Activated CD8-positive, alpha-beta memory T cell treated with anti-CD3 and anti-CD28 coated beads for 1 hour (primary cell): ENCODE measurements at regions not wholly inside any gene's neighbourhood (a gene's known extent, or its start where the extent isn't known, plus 50 kb on each side); places are given as distances from the start of the nearest gene placed in this dataset.
"Not testable (repeated sequence)": the region's sequence is repeated elsewhere in the genome, so short reads cannot be mapped to it uniquely, and the experiment has no call there.

Source experiments
- DNase-seq, 2 donors: peaks; one replicate each; pipeline ENCODE4 v3.0.0-alpha.2; 2020; ENCODE audit warnings: low read depth in 1 of 2; ENCODE audit errors: extremely low read depth in 1 of 2

DNA sequence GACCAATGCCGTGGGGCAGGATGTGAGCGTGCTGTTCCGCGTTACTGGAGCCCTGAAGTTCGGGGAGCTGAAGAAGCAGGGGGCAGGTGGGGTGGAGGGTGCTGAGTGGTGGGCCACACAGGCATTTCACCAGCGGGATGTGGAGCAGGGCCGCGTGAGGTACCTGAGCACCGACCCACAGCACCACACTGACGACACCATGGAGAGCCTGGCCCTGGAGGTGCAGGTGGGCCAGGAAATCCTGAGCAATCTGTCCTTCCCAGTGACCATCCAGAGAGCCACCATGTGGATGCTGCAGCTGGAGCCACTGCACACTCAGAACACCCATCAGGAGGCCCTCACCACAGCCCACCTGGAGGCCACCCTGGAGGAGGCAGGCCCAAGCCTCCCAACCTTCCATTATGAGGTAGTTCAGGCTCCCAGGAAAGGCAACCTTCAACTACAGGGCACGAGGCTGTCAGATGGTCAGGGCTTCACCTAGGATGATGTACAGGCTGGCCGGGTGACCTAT lies 179.6 kb downstream of the TBC1D2B start:
- DNase-seq = no peak

DNA sequence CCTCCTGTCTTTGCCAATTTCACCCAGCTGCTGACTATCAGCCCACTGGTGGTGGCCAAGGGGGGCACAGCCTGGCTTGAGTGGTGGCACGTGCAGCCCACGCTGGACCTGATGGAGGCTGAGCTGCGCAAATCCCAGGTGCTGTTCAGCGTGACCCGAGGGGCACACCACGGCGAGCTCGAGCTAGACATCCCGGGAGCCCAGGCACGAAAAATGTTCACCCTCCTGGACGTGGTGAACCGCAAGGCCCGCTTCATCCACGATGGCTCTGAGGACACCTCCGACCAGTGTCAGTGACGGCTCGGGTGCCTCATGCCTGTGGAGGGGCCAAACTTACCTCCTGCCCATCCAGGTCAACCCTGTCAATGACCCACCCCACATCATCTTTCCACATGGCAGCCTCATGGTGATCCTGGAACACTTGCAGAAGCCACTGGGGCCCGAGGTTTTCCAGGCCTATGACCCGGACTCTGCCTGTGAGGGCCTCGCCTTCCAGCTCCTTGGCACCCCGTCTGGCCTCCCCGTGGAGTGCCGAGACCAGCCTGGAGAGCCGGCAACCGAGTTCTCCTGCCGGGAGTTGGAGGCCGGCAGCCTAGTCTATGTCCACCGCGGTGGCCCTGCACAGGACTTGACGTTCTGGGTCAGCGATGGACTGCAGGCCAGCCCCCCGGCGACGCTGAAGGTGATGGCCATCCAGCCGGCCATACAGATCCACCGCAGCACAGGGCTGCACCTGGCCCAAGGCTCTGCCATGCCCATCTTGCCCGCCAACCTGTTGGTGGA lies 180.2 kb downstream of the TBC1D2B start:
- not testable (repeated sequence) for DNase-seq

DNA sequence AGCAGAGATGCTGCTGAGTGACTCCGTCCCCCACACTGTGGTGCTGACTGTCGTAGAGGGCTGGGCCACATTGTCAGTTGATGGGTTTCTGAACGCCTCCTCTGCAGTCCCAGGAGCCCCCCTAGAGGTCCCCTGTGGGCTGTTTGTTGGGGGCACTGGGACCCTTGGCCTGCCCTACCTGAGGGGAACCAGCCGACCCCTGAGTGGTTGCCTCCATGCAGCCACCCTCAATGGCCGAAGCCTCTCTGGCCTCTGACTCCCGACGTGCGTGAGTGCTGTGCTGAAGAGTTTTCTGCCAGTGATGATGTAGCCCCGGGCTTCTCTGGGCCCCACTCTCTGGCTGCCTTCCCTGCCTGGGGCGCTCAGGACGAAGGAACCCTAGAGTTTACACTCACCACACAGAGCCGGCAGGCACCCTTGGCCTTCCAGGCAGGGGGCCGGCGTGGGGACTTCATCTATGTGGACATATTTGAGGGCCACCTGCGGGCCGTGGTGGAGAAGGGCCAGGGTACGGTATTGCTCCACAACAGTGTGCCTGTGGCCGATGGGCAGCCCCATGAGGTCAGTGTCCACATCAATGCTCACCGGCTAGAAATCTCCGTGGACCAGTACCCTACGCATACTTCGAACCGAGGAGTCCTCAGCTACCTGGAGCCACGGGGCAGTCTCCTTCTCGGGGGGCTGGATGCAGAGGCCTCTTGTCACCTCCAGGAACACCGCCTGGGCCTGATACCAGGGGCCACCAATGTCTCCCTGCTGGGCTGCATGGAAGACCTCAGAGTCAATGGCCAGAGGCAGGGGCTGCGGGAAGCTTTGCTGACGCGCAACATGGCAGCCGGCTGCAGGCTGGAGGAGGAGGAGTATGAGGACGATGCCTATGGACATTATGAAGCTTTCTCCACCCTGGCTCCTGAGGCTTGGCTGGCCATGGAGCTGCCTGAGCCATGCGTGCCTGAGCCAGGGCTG lies 181.1 kb downstream of the TBC1D2B start:
- DNase-seq = not testable (repeated sequence)

DNA sequence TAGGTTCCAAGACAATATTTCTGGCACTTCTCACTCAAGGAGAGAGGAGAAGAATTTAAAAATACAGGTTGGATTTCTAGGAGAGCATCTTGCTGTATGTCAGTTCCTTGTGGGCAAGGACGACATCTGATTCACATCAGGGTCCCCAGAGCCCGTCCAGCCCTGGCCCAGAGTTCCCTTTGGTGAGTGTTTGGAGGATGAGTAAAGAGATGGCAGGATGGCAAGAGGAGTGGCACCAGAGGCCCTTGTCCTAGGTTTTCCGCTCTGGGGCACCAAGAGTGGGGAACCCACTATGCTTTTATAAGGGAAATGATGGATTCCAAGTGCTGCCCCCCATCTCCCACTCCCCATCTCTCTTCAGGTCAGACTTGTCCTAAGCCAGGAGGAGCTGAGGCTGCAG lies 181.8 kb downstream of the TBC1D2B start:
- DNase-seq = no peak

DNA sequence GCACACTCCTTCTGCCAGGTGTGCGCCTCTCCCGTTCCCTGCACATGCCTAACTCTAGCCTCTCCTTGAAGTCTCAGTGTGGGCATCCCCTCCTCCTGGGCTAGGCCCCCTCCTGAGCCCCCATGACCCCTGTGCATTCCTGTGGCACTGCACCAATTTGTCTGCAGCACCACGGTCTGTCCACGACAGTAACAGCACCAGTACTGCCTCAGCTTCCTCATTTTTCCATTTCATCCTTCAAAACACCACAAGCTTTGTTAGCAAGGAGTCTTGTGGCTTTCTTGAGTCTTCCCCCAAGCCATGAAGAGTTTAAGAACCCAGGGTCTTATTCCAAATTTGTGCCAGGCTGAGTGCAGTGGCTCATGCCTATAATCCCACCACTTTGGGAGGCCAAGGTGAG lies 182.4 kb downstream of the TBC1D2B start:
- DNase-seq = not testable (repeated sequence)

DNA sequence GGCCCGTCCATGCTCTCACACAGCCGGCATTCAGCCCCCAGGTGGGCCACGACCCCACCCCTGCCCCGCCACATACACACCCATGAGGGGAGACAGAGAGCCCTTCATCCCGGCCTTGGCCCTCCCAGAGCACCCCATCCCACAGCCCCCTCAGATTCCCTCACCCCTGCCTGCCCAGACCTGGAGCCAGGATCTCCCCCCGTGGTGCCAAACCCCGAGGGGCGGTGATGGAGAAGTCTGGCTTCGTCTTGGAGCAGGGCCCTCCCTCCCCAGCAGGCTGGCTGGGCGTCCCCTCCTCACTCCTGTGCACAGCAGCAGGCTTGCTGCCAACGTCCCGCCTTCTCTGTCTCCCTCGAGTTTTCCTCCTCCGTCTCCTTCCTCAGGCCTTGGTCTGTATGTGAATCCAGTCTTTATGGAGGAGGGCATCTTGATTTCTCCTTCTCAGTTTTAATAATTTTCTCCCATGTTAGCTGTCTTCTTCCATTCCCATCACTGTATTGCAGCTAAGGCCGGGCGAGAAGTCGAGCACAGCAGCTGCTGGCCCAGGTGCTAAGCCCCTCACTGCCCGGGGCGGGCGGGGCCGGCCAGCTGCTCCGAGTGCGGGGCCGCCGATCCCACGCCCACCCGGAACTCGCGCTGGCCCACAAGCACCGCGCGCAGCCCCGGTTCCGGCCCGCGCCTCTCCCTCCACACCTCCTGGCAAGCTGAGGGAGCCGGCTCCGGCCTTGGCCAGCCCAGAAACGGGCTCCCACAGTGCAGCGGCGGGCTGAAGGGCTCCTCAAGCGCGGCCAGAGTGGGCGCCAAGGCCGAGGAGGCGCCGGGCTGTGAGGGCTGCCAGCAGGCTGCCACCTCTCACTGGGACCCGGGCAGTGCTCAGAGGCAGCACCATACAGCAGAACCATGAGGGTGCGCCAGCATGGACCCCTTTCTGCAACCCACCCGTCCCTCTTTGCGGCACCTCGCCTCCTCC lies 183.6 kb downstream of the TBC1D2B start:
- DNase-seq = not testable (repeated sequence)

DNA sequence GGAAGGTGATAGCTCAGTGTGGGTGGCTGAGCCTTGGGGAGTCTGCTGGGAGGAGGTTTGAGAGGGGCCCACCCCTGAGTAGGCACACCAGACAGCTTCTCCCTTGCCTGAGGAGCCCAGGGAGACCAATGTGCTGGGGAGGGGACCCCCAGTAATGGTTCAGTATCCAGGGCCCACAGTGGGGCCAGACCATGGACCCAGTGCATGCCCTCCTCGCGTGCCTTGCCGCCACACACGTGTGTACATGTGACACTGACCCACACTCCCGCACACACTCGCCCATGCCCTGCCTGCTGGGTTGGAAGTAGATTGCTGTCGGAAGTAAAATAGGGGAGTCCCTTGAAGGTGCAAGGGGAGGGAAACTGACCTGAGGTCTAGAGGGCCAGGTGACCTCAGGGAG lies 184.3 kb downstream of the TBC1D2B start:
- DNase-seq = not testable (repeated sequence)

DNA sequence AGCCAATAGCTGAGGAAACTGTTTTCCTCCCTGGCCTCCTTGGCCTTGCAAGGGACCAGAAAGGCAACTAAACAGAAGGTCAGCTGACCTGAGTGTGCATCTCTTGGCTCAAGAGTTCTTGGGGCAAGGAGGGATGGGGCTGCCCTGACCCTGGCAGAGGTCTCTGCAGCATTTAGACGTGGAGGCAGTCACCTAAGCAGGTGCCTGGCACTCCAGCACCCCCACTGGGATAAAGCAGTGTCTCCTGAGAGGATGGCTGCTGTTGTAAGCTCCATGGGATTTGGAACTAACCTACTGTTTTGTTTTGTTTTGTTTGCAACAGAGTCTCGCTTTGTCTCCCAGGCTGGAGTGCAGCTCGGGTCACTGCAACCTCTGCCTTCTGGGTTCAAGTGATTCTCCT lies 185.2 kb downstream of the TBC1D2B start:
- no peak for DNase-seq

DNA sequence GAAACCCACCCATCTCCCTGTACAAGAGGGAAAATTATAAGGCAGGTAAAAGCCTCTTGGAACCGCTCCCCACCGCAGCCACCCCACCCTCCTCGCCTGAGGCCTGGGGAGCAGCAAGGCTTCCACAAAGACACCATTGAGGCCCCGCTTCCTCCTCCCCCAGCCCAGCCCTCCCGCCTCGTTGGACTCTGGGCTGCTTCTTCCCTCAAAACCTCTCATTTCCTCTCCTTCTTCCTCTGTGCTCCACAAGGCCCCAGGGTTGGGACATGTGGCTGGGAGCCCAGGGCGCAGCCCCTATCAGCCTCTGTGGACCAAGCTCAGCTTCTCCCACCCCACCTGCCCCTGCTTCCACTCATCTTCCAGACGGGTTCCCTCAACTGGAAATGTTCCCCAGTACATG lies 185.6 kb downstream of the TBC1D2B start:
- DNase-seq = not testable (repeated sequence)

DNA sequence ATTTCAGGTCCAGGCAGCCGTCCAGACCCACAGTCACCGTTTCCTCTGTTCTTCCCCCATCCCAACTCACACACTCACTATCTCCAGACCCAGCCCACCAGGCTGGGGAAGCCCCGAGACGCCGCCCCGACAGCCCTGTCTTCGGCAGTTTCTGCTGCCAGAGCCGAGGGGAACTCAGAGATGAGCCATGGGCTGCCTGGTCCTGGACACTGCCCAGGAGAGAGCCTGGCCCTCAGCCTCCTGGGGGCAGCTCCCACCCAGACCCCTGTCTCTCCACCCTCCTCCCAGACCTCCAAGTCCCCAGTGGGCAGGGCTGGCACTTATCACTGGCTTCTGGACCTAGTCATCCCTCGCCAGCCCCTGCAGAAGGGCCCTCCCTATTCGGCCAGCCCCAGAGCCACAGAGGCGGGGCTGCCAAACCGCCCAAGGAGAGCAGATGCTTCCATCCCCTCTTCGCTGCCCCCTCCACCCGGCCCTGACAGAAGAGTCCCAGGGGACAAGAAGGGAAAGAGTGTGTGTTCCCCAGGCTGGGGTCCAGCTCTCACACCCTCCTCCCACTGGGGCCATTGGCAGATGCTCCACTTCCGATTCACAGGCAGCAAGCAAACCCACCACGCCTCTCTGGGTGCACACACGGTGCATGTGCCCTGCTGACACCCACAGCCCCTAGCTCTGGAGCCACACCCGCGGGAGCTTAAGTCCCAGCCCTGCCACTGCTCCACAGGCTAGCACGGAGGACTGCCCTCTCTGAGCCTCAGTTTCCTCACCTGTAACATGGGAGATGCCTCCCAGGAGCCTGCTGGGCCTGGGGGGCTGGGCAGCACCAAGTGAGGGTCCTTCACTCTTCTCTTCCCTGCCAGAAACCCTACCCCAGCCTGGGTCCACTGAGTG lies 186.4 kb downstream of the TBC1D2B start:
- DNase-seq = not testable (repeated sequence)

DNA sequence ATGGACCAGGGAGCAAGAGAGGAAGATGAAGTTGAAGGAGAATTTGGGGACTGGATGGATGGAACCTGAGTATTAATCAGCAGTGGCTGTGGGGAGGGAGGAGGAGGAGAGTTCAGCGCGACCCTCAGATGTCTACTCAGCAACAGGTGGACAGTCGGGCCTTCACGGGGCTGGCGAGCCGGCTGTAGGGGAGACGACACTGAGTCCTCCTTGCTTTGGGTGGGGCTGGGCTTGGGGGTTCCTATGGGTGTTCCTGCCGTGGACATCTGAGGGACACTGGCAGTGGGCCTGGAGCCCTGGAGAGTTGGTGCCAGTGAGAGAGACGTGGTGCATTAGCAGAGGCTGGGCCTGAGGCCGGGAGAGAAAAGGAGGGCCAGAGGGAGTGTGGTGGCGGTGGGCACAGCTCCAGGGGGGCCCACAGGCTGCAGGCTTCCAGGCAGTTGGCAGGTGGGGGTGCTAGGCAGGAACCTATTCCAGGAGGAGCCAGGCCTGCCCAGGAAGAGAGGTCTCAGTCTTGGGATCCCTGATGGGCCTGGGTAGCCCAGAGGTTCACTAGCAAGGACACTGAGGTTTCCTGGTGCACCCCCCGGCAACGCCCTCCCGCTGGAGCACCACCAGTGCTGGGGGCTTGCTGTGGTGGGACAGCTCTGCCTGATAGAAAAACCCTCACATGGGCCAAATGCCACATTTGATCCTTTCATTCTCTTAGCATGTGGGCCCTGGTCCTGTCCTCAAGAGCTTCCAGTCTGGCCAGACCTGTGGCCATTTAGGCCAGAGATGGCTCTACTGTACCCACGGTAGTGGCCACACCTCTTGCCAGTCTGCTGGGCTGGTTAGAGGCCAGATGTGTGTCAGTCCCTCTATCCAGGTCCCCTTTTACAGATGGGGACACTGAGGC lies 187.4 kb downstream of the TBC1D2B start:
- DNase-seq = not testable (repeated sequence)

DNA sequence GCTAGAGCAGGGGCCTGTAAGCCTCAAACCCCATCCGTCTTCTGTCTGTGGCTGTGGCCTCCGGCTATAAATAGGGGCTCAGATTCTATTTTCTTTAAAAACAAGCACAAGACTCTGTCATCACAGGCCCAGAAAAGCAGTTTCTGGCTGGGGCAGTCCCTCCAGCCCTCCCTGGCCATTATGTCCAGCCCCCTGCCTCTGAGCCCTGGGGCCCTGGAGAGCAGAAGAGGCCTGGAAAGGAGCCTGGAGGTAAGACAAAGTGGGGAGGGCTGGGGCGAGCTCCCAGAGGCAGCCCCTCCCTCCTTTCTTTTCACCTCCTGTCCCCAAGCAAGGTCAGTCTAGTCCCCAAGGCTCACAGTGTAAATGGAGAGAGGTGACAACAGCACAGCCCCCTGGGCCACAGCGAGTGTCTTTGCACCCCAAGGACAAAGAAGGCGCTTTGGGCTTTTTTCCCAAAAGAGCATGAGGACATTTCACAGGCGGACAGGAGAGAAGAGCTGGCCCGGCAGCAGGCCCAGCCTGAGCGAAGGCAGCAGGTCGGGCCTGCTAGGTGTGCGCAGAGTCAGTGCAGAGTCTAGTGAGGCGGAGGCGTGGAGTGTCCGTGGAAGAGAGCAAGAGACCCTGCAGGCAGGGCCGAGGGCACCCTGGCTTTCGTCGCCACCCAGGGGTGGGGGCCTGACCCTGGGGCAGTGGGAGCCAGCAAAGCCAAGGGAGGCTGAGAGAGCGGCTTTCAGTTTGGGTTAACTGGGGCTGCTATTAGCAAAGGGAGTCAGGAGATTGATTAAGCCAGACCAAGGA lies 188.3 kb downstream of the TBC1D2B start:
- DNase-seq = no peak

DNA sequence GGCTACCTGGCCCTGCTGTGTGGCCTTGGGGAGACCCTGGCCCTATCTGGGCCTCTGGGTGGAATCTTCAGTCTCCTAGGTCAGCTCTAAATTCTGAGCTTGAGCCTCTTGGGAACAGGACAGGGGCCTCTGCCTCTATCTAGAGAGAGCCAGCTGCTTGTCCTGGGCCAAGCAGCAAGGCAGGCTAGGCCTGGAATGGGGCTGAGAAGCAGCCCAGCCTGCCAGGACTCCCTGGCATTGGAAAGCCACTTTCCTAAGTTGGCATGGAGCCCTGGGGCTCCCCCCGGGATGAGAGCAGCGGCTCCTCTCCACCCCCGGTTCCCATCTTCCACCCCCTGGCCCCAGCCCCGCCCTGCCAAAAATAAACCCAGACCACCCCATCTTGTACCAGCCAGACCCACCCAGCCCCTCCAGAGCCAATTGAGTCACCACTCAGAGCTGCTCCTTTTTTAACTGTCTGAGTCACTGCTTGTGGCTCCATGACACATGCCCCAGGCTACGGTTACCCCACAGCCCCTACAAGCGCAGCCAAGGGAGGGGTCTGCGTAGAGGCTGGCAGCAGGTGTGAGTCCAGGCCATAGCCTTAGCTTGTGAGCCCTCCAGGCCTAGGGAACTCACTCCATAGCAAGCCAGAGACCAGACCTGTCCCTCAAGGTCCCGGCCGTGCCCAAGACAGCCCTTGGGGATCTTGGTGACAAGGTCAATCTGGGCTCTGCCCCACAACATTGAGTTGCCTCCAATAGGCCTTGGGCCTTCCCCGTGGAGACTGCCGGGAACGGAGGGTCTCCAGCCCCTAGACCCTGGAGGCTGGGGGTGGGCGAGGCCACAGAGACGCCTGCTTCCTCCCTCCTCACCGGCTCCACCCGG lies 189.7 kb downstream of the TBC1D2B start:
- not testable (repeated sequence) for DNase-seq

DNA sequence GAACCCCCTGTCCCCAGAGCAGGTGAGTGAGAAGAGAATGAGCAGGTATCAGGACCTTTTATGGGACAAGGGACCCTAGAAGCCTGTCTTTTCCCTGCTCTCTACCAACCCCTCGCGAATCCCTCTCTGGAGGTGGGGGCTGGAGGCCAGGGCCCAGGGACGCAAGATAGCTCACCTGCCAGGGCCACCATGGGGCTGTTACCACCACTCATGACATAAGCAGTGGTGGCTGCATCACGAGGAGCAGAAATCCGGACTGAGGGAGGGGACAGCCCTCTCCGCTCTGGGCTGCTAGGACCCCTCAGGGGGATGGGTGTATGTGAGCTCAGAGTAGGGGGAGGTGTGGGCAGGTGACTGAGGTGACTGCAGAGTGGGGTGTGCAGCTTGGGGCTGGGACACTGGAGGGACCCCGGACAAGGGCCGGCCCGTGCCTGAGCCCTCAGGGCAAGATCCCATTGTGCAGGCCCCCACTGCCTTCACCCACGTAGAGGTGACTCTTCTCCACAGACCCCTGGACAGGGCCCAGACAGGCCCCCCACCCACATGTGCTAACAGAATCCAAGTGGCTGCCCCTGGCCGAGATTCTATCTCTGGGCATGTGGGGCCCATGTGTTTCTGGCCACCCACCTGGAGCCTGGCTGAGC lies 190.6 kb downstream of the TBC1D2B start:
- DNase-seq = no peak

DNA sequence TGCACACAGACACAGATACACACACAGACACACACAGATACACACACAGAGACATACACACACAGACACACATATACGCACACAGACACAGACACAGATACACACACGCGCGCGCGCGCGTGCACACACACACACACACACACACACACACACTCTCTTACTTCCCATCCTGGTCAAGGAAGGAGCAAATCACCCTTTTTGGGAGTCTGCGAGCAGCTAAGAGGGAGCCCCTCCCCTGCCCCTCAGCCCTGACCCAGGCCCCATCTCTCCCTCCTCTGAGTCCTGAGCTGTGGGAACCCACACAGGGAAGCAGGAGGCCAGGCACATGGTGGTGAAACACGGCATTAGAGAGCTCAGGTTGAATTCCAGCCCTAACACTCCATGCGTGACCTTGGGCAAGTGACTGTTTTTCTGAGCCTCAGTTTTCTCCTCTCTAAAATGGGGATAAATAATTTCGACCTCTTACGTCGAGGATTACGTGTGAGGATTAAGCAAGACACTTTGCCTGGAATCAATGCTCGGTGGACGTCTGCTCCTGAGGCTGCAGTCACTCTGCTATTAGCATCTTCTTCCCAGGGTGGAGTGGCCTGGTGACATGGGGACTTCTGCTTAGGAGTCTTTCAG lies 191.5 kb downstream of the TBC1D2B start:
- not testable (repeated sequence) for DNase-seq

DNA sequence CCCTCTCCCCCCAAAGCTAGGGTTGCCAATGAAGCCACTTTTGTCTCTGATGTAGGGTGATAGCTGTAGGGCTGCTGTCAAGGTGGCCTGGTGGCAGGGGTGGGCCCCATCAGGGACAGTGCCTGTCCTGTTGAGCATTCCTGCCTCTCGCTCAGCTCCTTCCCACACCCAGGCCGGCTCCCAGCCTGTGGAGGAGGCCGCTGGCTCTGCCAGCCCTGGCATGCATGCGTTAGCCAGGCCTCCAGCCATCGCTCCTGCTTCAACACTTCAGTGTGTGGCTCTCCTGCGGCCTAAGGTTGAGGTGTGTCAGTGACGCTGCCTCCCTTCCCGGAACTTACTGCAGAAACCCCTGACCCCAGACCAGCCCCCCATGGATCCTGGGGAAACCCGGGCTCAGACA lies 194.5 kb downstream of the TBC1D2B start:
- DNase-seq = not testable (repeated sequence)
